HG02981 (cell line): ENCODE measurements at regions not wholly inside any gene's neighbourhood (a gene's known extent, or its start where the extent isn't known, plus 50 kb on each side); places are given as distances from the start of the nearest gene placed in this dataset.
A peak's percentile ranks its signal among the peaks of the same experiment; 100 is the strongest.

Source experiments
- ATAC-seq: cut with Tn5 transposase; IDR thresholded peaks from one replicate; pipeline ENCODE4 v1.9.1; 2021; ENCODE audit warnings: mild to moderate bottlenecking, moderate library complexity; ENCODE audit not compliant: unreplicated experiment

- no peak for ATAC-seq
These were observed 302.0 kb upstream of the RND3 start for GRCh38 chr2:150789376-150789905.

- ATAC-seq = no peak
These were observed 301.1 kb upstream of the RND3 start for GRCh38 chr2:150788426-150789140.

GRCh38 chr2:150787353-150788093 is 300.1 kb upstream of the RND3 start:
- no peak for ATAC-seq

GRCh38 chr2:150784389-150784788 is 296.9 kb upstream of the RND3 start:
- ATAC-seq = no peak

- ATAC-seq = no peak
These were observed 296.4 kb upstream of the RND3 start for GRCh38 chr2:150783896-150784295.

- no peak for ATAC-seq
These were observed 295.5 kb upstream of the RND3 start for GRCh38 chr2:150783015-150783414.

GRCh38 chr2:150782613-150783012 is 295.1 kb upstream of the RND3 start:
- no peak for ATAC-seq

- ATAC-seq = no peak
These were observed 293.7 kb upstream of the RND3 start for GRCh38 chr2:150781142-150781541.

GRCh38 chr2:150778828-150779227 is 291.4 kb upstream of the RND3 start:
- no peak for ATAC-seq

- no peak for ATAC-seq
These were observed 282.0 kb upstream of the RND3 start for GRCh38 chr2:150769421-150769820.

- no peak for ATAC-seq
These were observed 280.7 kb upstream of the RND3 start for GRCh38 chr2:150767991-150768746.

- ATAC-seq = no peak
These were observed 275.1 kb upstream of the RND3 start for GRCh38 chr2:150762571-150762970.

GRCh38 chr2:150759531-150759930 is 272.1 kb upstream of the RND3 start:
- ATAC-seq = no peak

GRCh38 chr2:150759106-150759505 is 271.6 kb upstream of the RND3 start:
- no peak for ATAC-seq

GRCh38 chr2:150752229-150752628 is 264.8 kb upstream of the RND3 start:
- no peak for ATAC-seq

GRCh38 chr2:150750720-150751119 is 263.3 kb upstream of the RND3 start:
- no peak for ATAC-seq

GRCh38 chr2:150742094-150742493 is 254.6 kb upstream of the RND3 start:
- ATAC-seq = no peak

GRCh38 chr2:150735894-150736498 is 248.5 kb upstream of the RND3 start:
- no peak for ATAC-seq

- ATAC-seq = no peak
These were observed 245.7 kb upstream of the RND3 start for GRCh38 chr2:150733051-150733618.

GRCh38 chr2:150732491-150732890 is 245.0 kb upstream of the RND3 start:
- no peak for ATAC-seq

GRCh38 chr2:150732064-150732463 is 244.6 kb upstream of the RND3 start:
- ATAC-seq = peak; percentile 62
